B cell (primary cell): ENCODE measurements at regions not wholly inside any gene's neighbourhood (a gene's known extent, or its start where the extent isn't known, plus 50 kb on each side); places are given as distances from the start of the nearest gene placed in this dataset.

Experiments
- ATAC-seq: fragments of 200-7000 bp; cut with Tn5 transposase; one replicate; pipeline ENCODE4 v1.10.0; 2021; ENCODE audit warnings: low read depth, mild to moderate bottlenecking, moderate number of reproducible peaks, moderate library complexity
- CTCF ChIA-PET: fragments of 350-600 bp; sonication (Branson Sonifier 250); formaldehyde crosslinking; loops from one replicate; lab custom pipeline; 2021; ENCODE audit warnings: antibody characterized with exemption, inconsistent platforms; lab: Charles Lee
- POLR2A ChIA-PET: fragments of 350-600 bp; sonication (Branson Sonifier 250); formaldehyde crosslinking; loops from one replicate; lab custom pipeline; 2021; ENCODE audit warnings: antibody characterized with exemption; lab: Charles Lee
- DNase-seq: peaks from one replicate; pipeline ENCODE4 v3.0.0; 2013
- H2AFZ ChIP-seq: 2 replicates; pipeline ENCODE4 v1.6.1; 2012; ENCODE audit warnings: mild to moderate bottlenecking, low read depth, low read length; ENCODE audit not compliant: insufficient read depth, poor library complexity, severe bottlenecking
- H3K27ac ChIP-seq, 2 donors: 1 replicate in 1 of 2; 2 replicates in 1 of 2; pipeline ENCODE4 v1.5.1; 2012 to 2013; ENCODE audit warnings: low read length in 2 of 2, mild to moderate bottlenecking in 2 of 2, moderate library complexity in 1 of 2
- H3K27me3 ChIP-seq, 4 experiments: fragments of 200-600 bp in 1 of 4; sonication (generic) in 1 of 4; replicated peaks in 1 of 4; 1 replicate in 2 of 4; 2 replicates in 2 of 4; pipeline versions ENCODE4 v1.6.1 to v1.7.0; 2013 to 2016; ENCODE audit warnings: low read length in 3 of 4, mild to moderate bottlenecking in 2 of 4, mixed read lengths in 1 of 4, moderate library complexity in 1 of 4; ENCODE audit not compliant: insufficient read depth in 4 of 4, control insufficient read depth in 3 of 4; ENCODE audit errors: control extremely low read depth in 1 of 4
- H3K36me3 ChIP-seq, 2 experiments: replicated peaks in 1 of 2; 1 replicate in 1 of 2; 2 replicates in 1 of 2; pipeline versions ENCODE4 v1.6.1 to v1.7.1; 2013; ENCODE audit warnings: low read length in 1 of 2; ENCODE audit not compliant: insufficient read depth in 2 of 2, control insufficient read depth in 1 of 2; ENCODE audit errors: control extremely low read depth in 1 of 2, extremely low read depth in 1 of 2
- H3K4me1 ChIP-seq, 2 donors: fragments of 200-600 bp in 1 of 2; sonication (generic) in 1 of 2; 1 replicate in 1 of 2; 2 replicates in 1 of 2; pipeline versions ENCODE4 v1.5.1 to v1.6.1; 2013 to 2017; ENCODE audit warnings: low read length in 2 of 2; ENCODE audit not compliant: control insufficient read depth in 2 of 2, insufficient read depth in 2 of 2
- H3K4me2 ChIP-seq: replicated peaks from 2 replicates; pipeline ENCODE3; 2012; ENCODE audit warnings: mild to moderate bottlenecking, low read depth, low read length; ENCODE audit not compliant: poor library complexity, severe bottlenecking
- H3K4me3 ChIP-seq, 5 experiments: fragments of 200-600 bp in 1 of 5; sonication (generic) in 1 of 5; 1 replicate in 3 of 5; 2 replicates in 2 of 5; pipeline versions ENCODE4 v1.5.1 to v1.7.0; 2011 to 2016; ENCODE audit warnings: low read length in 4 of 5, mild to moderate bottlenecking in 4 of 5, low read depth in 2 of 5, control low read depth in 1 of 5, moderate library complexity in 1 of 5; ENCODE audit not compliant: insufficient read depth in 1 of 5; ENCODE audit errors: control extremely low read depth in 1 of 5, extremely low read depth in 1 of 5
- H3K79me2 ChIP-seq: fragments of 200-600 bp; sonication (generic); one replicate; pipeline ENCODE4 v1.6.0; 2016; ENCODE audit warnings: low read length; ENCODE audit not compliant: control insufficient read depth, insufficient read depth
- H3K9ac ChIP-seq: fragments of 200-600 bp; sonication (generic); 2 replicates; pipeline ENCODE4 v1.6.1; 2017; ENCODE audit warnings: mild to moderate bottlenecking, low read length, moderate library complexity
- H3K9me3 ChIP-seq, 3 donors: one replicate each; pipeline versions ENCODE4 v1.6.1 to v1.7.1; 2013; ENCODE audit warnings: low read length in 2 of 3; ENCODE audit not compliant: control insufficient read depth in 2 of 3, insufficient read depth in 1 of 3; ENCODE audit errors: control extremely low read depth in 1 of 3
- H4K20me1 ChIP-seq: 2 replicates; pipeline ENCODE4 v1.6.0; 2012; ENCODE audit warnings: mild to moderate bottlenecking, low read length; ENCODE audit not compliant: insufficient read depth, control insufficient read depth, poor library complexity, severe bottlenecking
- H3K27ac Mint-ChIP-seq: one replicate; pipeline ENCODE4 v1.8.0; 2021; ENCODE audit warnings: mixed read lengths
- H3K27me3 Mint-ChIP-seq: one replicate; pipeline ENCODE4 v1.8.0; 2021; ENCODE audit warnings: mixed read lengths
- H3K4me1 Mint-ChIP-seq: one replicate; pipeline ENCODE4 v1.8.0; 2021; ENCODE audit warnings: mixed read lengths
- H3K4me3 Mint-ChIP-seq: one replicate; pipeline ENCODE4 v1.8.0; 2021; ENCODE audit warnings: mixed read lengths
- H3K9me3 Mint-ChIP-seq: one replicate; pipeline ENCODE4 v1.8.0; 2022; ENCODE audit warnings: mixed read lengths; ENCODE audit not compliant: insufficient read depth
- EZH2 ChIP-seq: IDR thresholded peaks from 2 replicates; pipeline ENCODE4 v1.6.1; 2012; ENCODE audit warnings: borderline replicate concordance, low read depth, mild to moderate bottlenecking, moderate library complexity, low read length; ENCODE audit not compliant: insufficient read depth, poor library complexity, severe bottlenecking
- WGBS: methylation state at CpG from one replicate; pipeline ENCODE4 v1.1.5; 2013; ENCODE audit warnings: missing lambda C conversion rate; ENCODE audit not compliant: insufficient coverage; 5-methylcytosine and 5-hydroxymethylcytosine counted together
- intact Hi-C: fragments of 100-400 bp; cut with micrococcal nuclease; formaldehyde crosslinking; loops from one replicate; pipeline ENCODE4 v1.10.0; 2022
- TF ChIP-seq, protein P1 (sequence below): fragments of 200-600 bp; IDR thresholded peaks from one replicate; pipeline ENCODE4 v1.8.0; 2022; ENCODE audit warnings: antibody characterized with exemption, mild to moderate bottlenecking

- Mint-ChIP-seq H3K9me3 (peaks cover 2% of the 10 kb centered on the region), H3K4me3 (no peak overlapping the region)
- POLR2A ChIA-PET = no interaction called here
Observed at GRCh38 chr16:61382435-61382834, 653.8 kb downstream of the CDH8 start.

GRCh38 chr16:61379311-61379710 is 656.9 kb downstream of the CDH8 start:
- Histone ChIP-seq H3K27me3 (no peaks in the 10 kb centered on the region), H3K4me3 (no peak overlapping the region), H3K4me1 (no peaks in the 10 kb centered on the region), H2AFZ (no peak overlapping the region), H3K4me2 (no peak overlapping the region), H3K9ac (no peak overlapping the region), H3K79me2 (no peaks in the 10 kb centered on the region), H3K9me3 (peaks cover 0 to 3% (median 0%) of the 10 kb centered on the region in 3 donors), H4K20me1 (no peaks in the 10 kb centered on the region), H3K36me3 (no peaks in the 10 kb centered on the region), H3K27ac (no peak overlapping the region)
- CTCF ChIA-PET = no interaction called here
- H3K27me3 Mint-ChIP-seq = no peaks in the 10 kb centered on the region
- H3K4me3 Mint-ChIP-seq = no peak overlapping the region
- intact Hi-C loops = no loop called here
- DNase-seq (no peak), ATAC-seq (no peak)
- POLR2A ChIA-PET = no interaction called here
- peaks cover 2% of the 10 kb centered on the region for H3K9me3 Mint-ChIP-seq
- no peak overlapping the region for H3K27ac Mint-ChIP-seq
- WGBS = no CpG with 5 or more reads among the region's 2 CpGs
- no peaks in the 10 kb centered on the region for H3K4me1 Mint-ChIP-seq
- TF ChIP-seq EZH2 = no peak
- TF ChIP-seq, protein P1, sequence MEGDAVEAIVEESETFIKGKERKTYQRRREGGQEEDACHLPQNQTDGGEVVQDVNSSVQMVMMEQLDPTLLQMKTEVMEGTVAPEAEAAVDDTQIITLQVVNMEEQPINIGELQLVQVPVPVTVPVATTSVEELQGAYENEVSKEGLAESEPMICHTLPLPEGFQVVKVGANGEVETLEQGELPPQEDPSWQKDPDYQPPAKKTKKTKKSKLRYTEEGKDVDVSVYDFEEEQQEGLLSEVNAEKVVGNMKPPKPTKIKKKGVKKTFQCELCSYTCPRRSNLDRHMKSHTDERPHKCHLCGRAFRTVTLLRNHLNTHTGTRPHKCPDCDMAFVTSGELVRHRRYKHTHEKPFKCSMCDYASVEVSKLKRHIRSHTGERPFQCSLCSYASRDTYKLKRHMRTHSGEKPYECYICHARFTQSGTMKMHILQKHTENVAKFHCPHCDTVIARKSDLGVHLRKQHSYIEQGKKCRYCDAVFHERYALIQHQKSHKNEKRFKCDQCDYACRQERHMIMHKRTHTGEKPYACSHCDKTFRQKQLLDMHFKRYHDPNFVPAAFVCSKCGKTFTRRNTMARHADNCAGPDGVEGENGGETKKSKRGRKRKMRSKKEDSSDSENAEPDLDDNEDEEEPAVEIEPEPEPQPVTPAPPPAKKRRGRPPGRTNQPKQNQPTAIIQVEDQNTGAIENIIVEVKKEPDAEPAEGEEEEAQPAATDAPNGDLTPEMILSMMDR = no peak

More at GRCh38 chr16:61382435-61382834, 653.8 kb downstream of the CDH8 start:
- Histone ChIP-seq H3K27me3 (no peaks in the 10 kb centered on the region), H3K9me3 (no peaks in the 10 kb centered on the region), H4K20me1 (no peaks in the 10 kb centered on the region), H3K79me2 (no peaks in the 10 kb centered on the region), H3K4me3 (no peak overlapping the region), H3K9ac (no peak overlapping the region), H3K4me1 (no peaks in the 10 kb centered on the region), H3K4me2 (no peak overlapping the region), H3K36me3 (no peaks in the 10 kb centered on the region), H3K27ac (no peak overlapping the region), H2AFZ (no peak overlapping the region)
- no peaks in the 10 kb centered on the region for H3K27me3 Mint-ChIP-seq
- no peak for ATAC-seq
- H3K4me1 Mint-ChIP-seq = no peaks in the 10 kb centered on the region
- TF ChIP-seq, protein P1 = no peak
- CTCF ChIA-PET = no interaction called here
- no peak for DNase-seq
- H3K27ac Mint-ChIP-seq = no peak overlapping the region
- intact Hi-C loops = no loop called here
